ENCODE measurements at regions not wholly inside any gene's neighbourhood (a gene's known extent, or its start where the extent isn't known, plus 50 kb on each side); places are given as distances from the start of the nearest gene placed in this dataset.

DNA sequence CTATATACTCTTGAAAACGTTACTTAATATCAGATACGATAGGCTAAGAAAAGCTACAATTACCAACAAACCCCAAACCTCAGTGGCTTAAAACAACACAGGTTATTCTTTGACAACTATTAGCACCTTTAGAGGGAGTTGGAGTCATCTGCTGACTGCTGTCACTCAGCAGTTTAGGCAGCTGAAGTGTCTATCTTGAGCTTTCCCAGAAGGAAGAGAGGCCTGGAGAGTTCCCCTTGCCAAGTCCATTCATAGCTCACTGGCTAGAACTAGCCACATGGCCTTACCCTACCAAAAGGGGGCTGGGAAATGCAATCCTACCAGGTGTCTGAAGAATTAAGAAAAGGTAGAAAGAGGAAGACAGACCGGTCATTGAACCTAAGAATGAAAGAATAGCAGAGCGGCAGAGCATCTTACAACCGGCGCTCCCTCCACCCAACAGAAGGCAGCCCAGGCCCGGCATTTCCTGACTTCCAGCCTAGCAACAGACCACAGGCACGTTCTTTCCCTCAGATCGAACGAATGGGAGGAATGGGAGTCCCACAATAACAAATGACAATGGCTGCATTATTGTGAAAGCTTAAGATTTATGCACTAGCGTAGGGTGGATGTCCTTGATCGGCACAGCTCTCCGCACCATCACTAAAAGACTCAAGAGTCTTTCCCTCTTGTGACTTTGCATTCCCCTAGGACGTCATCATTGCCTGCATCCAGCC lies 211.2 kb upstream of the CTAGE1 start:
- H3K9ac ChIP-seq (ENCODE audit: low read length in 5 of 5): no peak overlapping the region
- H3K27me3 ChIP-seq (ENCODE audit: control insufficient read depth in 5 of 5, insufficient read depth in 4 of 5, low read length in 5 of 5): no peaks in the 10 kb centered on the region
- no peaks in the 10 kb centered on the region for H3K36me3 ChIP-seq (ENCODE audit: control insufficient read depth in 5 of 5, insufficient read depth in 5 of 5, low read length in 5 of 5)
- H3K4me3 ChIP-seq (ENCODE audit: low read depth in 1 of 5, low read length in 5 of 5): no peak overlapping the region
- peaks cover 0 to 13% (median 3%) of the 10 kb centered on the region in 5 donors for H3K4me1 ChIP-seq (ENCODE audit: control insufficient read depth in 5 of 5, insufficient read depth in 5 of 5, low read length in 5 of 5)
- peaks cover 0 to 3% (median 0%) of the 10 kb centered on the region in 5 donors for H3K9me3 ChIP-seq (ENCODE audit: control insufficient read depth in 5 of 5, low read length in 5 of 5)
- H3K27ac ChIP-seq (ENCODE audit: low read depth, low read length): no peak overlapping the region

DNA sequence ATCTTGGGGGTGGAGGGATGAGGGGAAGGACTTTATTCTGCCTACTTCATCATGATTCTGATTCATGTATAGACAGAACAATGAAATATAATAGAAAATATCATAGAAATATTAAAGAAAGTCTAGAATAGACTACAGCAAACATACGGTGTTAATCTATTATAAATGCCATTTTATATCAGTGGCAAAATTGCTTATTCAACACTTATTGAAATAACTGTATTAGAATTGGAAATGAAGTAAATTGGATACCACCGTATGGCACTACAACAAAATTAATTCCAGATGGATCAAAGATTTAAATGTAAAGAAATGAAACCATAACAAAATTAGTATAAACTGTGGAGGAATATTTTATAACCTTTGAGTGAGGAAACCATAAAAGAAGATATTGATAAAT lies 213.3 kb upstream of the CTAGE1 start:
- no peaks in the 10 kb centered on the region for H3K36me3 ChIP-seq (ENCODE audit: control insufficient read depth in 5 of 5, insufficient read depth in 5 of 5, low read length in 5 of 5)
- H3K4me1 ChIP-seq (ENCODE audit: control insufficient read depth in 5 of 5, insufficient read depth in 5 of 5, low read length in 5 of 5): peaks cover 0 to under 1% (median 0%) of the 10 kb centered on the region in 5 donors
- no peak overlapping the region for H3K9ac ChIP-seq (ENCODE audit: low read length in 5 of 5)
- no peak overlapping the region for H3K4me3 ChIP-seq (ENCODE audit: low read depth in 1 of 5, low read length in 5 of 5)
- H3K27me3 ChIP-seq (ENCODE audit: control insufficient read depth in 5 of 5, insufficient read depth in 4 of 5, low read length in 5 of 5): no peaks in the 10 kb centered on the region
- H3K27ac ChIP-seq (ENCODE audit: low read depth, low read length): no peak overlapping the region
- peaks cover 0 to 3% (median 0%) of the 10 kb centered on the region in 5 donors for H3K9me3 ChIP-seq (ENCODE audit: control insufficient read depth in 5 of 5, low read length in 5 of 5)

DNA sequence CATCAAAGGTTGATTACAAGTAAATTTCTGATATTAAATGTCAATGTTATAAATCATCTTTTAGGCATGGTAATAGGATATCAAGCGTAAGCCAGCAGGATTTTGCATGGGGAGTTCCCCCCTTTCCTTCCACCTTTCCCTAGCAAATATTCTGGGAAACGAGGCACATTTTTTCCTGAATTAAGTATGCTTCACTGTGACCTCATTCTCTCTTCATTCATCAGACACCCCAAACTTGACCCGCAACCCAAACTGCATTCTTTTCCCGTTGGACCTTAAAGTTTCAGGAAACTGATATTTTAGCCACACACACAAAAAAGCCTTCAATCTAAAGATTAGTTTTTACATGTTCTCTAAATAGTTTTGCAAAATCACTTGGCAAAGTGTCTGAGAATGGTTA lies 214.5 kb upstream of the CTAGE1 start:
- no peaks in the 10 kb centered on the region for H3K27me3 ChIP-seq (ENCODE audit: control insufficient read depth in 5 of 5, insufficient read depth in 4 of 5, low read length in 5 of 5)
- no peaks in the 10 kb centered on the region for H3K36me3 ChIP-seq (ENCODE audit: control insufficient read depth in 5 of 5, insufficient read depth in 5 of 5, low read length in 5 of 5)
- peaks cover 0 to 3% (median 0%) of the 10 kb centered on the region in 5 donors for H3K9me3 ChIP-seq (ENCODE audit: control insufficient read depth in 5 of 5, low read length in 5 of 5)
- H3K4me3 ChIP-seq (ENCODE audit: low read depth in 1 of 5, low read length in 5 of 5): no peak overlapping the region
- H3K4me1 ChIP-seq (ENCODE audit: control insufficient read depth in 5 of 5, insufficient read depth in 5 of 5, low read length in 5 of 5): no peaks in the 10 kb centered on the region
- H3K27ac ChIP-seq (ENCODE audit: low read depth, low read length): no peak overlapping the region
- no peak overlapping the region for H3K9ac ChIP-seq (ENCODE audit: low read length in 5 of 5)

DNA sequence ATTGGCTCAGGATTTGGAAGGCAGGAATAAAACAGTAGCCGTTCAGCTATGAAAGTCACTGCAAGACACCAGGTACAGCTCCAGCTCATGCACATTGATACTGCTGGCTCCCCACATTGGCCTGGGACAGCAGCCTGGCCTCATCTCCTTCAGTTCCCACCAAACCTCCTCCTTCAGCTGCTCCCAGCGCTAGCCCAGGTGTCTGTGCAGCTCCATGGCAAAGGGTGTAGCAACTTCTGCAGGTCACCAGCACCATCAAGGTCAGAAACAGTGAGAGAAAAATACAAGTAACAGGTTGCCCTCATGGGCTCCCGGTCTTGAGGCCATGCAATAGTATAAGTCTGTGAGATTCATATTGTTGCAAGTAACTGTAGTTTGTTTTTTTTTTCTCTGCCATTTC lies 216.7 kb upstream of the CTAGE1 start:
- no peak overlapping the region for H3K27ac ChIP-seq (ENCODE audit: low read depth, low read length)
- no peak overlapping the region for H3K4me3 ChIP-seq (ENCODE audit: low read depth in 1 of 5, low read length in 5 of 5)

DNA sequence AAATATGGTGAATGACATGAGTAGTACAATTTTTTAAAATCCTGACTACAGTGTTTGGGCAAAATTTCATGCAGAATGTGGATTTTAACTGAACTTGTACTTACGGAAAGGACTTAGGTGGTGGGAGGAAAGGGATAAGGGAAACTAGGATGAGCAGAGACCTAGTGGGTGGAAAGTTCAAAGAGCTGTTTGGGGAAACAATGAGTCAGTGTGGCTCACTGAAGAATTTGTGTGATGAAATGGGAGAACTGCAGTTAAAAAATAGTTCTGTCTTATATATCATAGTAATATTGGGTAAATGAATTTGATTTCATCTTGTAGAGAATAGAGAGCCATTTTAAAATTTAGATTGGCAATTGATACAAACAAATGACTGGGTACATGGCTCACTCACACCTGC lies 220.1 kb upstream of the CTAGE1 start:
- H3K27me3 ChIP-seq (ENCODE audit: control insufficient read depth in 5 of 5, insufficient read depth in 4 of 5, low read length in 5 of 5): no peaks in the 10 kb centered on the region
- no peaks in the 10 kb centered on the region for H3K9me3 ChIP-seq (ENCODE audit: control insufficient read depth in 5 of 5, low read length in 5 of 5)
- H3K9ac ChIP-seq (ENCODE audit: low read length in 5 of 5): no peak overlapping the region
- no peak overlapping the region for H3K4me3 ChIP-seq (ENCODE audit: low read depth in 1 of 5, low read length in 5 of 5)
- H3K4me1 ChIP-seq (ENCODE audit: control insufficient read depth in 5 of 5, insufficient read depth in 5 of 5, low read length in 5 of 5): peaks cover 0 to 4% (median 0%) of the 10 kb centered on the region in 5 donors
- H3K27ac ChIP-seq (ENCODE audit: low read depth, low read length): no peak overlapping the region
- H3K36me3 ChIP-seq (ENCODE audit: control insufficient read depth in 5 of 5, insufficient read depth in 5 of 5, low read length in 5 of 5): no peaks in the 10 kb centered on the region

More for the DNA sequence above, 216.7 kb upstream of the CTAGE1 start:
- H3K4me1 ChIP-seq (ENCODE audit: control insufficient read depth in 5 of 5, insufficient read depth in 5 of 5, low read length in 5 of 5): no peaks in the 10 kb centered on the region
- no peaks in the 10 kb centered on the region for H3K27me3 ChIP-seq (ENCODE audit: control insufficient read depth in 5 of 5, insufficient read depth in 4 of 5, low read length in 5 of 5)
- H3K9me3 ChIP-seq (ENCODE audit: control insufficient read depth in 5 of 5, low read length in 5 of 5): peaks cover 0 to 3% (median 0%) of the 10 kb centered on the region in 5 donors
- no peak overlapping the region for H3K9ac ChIP-seq (ENCODE audit: low read length in 5 of 5)
- H3K36me3 ChIP-seq (ENCODE audit: control insufficient read depth in 5 of 5, insufficient read depth in 5 of 5, low read length in 5 of 5): no peaks in the 10 kb centered on the region

DNA sequence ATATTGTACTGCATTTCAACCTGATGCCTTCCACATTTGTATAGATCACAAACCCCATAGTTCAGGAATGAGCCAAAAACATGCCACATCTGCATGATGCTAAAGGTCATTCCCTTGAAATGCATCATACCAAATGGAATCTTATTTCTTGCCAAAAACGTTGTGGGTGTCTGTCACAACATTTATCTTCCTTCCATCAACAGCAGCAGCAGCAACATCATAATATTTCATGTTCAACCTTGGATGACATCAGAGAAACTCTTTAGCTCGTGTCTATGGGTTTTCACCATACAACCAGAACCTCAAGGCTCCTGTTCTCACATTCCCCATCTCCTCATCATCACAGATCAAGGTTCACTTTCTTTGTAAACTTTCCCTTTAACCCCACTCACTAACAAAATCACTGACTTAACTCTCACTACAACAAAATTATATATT lies 221.3 kb upstream of the CTAGE1 start:
- H3K9me3 ChIP-seq (ENCODE audit: control insufficient read depth in 5 of 5, low read length in 5 of 5): no peaks in the 10 kb centered on the region
- H3K9ac ChIP-seq (ENCODE audit: low read length in 5 of 5): no peak overlapping the region
- H3K36me3 ChIP-seq (ENCODE audit: control insufficient read depth in 5 of 5, insufficient read depth in 5 of 5, low read length in 5 of 5): no peaks in the 10 kb centered on the region
- no peak overlapping the region for H3K4me3 ChIP-seq (ENCODE audit: low read depth in 1 of 5, low read length in 5 of 5)
- peaks cover 0 to 4% (median 0%) of the 10 kb centered on the region in 5 donors for H3K4me1 ChIP-seq (ENCODE audit: control insufficient read depth in 5 of 5, insufficient read depth in 5 of 5, low read length in 5 of 5)
- H3K27ac ChIP-seq (ENCODE audit: low read depth, low read length): no peak overlapping the region
- no peaks in the 10 kb centered on the region for H3K27me3 ChIP-seq (ENCODE audit: control insufficient read depth in 5 of 5, insufficient read depth in 4 of 5, low read length in 5 of 5)

DNA sequence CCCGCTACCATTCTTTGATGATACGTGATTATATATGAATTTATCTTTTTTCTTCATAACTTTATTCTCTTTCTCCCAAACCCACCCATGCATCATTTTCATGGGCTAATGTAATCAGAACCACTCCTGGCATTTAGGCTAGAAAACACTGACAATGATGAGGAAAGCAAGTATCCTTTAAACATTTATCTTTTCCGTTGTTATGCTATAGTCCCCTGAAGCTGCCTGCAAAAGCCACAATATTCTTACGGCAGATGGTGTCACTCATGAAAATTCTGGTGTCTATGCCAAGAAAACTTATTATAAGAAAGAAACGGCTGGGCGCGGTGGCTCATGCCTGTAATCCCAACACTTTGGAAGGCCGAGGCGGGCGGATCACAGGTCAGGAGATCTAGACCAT lies 221.8 kb upstream of the CTAGE1 start:
- Histone ChIP-seq H3K36me3 (ENCODE audit: control insufficient read depth in 5 of 5, insufficient read depth in 5 of 5, low read length in 5 of 5) (no peaks in the 10 kb centered on the region), H3K9ac (ENCODE audit: low read length in 5 of 5) (no peak overlapping the region)

DNA sequence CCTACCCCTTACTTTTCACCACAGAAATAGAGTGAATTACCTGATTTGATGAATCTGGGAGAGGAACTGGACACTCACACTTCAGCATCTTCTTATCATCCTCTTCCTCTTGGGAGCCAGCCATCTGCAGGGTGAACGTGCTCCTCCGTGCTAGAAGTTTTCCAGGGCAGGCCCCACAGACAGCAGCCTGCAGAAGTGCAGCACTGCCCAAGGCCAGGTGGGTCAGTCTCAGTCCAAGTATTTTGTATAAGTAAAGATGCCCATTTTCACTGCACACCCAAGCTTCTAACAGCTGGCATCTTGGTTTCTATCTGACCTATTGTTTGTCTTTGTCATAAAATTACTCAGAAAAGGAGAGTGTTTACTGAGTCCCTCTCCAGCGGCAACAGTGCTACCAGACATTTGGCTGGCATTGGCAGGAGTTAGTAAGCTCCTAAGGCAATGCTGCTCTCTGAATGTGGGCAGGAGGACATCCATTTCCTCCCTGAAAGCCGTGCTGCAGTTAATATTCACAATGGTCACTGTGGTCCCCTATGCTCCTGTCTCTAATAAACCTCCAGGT lies 222.6 kb upstream of the CTAGE1 start:
- Histone ChIP-seq H3K27ac (ENCODE audit: low read depth, low read length) (no peak overlapping the region), H3K4me1 (ENCODE audit: control insufficient read depth in 5 of 5, insufficient read depth in 5 of 5, low read length in 5 of 5) (peaks cover 0 to 4% (median 0%) of the 10 kb centered on the region in 5 donors), H3K9me3 (ENCODE audit: control insufficient read depth in 5 of 5, low read length in 5 of 5) (no peaks in the 10 kb centered on the region), H3K36me3 (ENCODE audit: control insufficient read depth in 5 of 5, insufficient read depth in 5 of 5, low read length in 5 of 5) (no peaks in the 10 kb centered on the region), H3K4me3 (ENCODE audit: low read depth in 1 of 5, low read length in 5 of 5) (no peak overlapping the region), H3K9ac (ENCODE audit: low read length in 5 of 5) (no peak overlapping the region), H3K27me3 (ENCODE audit: control insufficient read depth in 5 of 5, insufficient read depth in 4 of 5, low read length in 5 of 5) (no peaks in the 10 kb centered on the region)

More for the DNA sequence above, 221.8 kb upstream of the CTAGE1 start:
- no peak overlapping the region for H3K27ac ChIP-seq (ENCODE audit: low read depth, low read length)
- no peak overlapping the region for H3K4me3 ChIP-seq (ENCODE audit: low read depth in 1 of 5, low read length in 5 of 5)
- H3K27me3 ChIP-seq (ENCODE audit: control insufficient read depth in 5 of 5, insufficient read depth in 4 of 5, low read length in 5 of 5): no peaks in the 10 kb centered on the region
- H3K9me3 ChIP-seq (ENCODE audit: control insufficient read depth in 5 of 5, low read length in 5 of 5): no peaks in the 10 kb centered on the region
- peaks cover 0 to 4% (median 0%) of the 10 kb centered on the region in 5 donors for H3K4me1 ChIP-seq (ENCODE audit: control insufficient read depth in 5 of 5, insufficient read depth in 5 of 5, low read length in 5 of 5)

DNA sequence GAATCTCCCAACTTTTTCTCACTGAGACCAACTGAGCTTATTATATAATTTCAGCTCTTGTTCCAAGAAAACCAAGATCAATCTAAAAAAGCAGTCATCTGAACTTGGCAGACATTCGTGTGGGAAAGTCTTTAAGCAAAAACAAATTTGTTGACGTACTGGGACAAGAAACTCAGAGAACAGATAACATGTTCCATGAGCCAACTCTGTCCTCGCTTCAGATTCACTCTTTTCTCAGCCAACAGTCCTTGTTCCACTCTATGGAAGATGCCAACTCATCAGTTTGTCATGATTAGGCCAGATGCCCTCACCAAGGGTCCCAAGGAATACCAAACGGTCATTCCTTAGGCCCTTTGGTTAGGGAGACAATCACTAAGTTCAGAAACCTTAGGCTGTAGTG lies 224.2 kb upstream of the CTAGE1 start:
- Histone ChIP-seq H3K36me3 (ENCODE audit: control insufficient read depth in 5 of 5, insufficient read depth in 5 of 5, low read length in 5 of 5) (no peaks in the 10 kb centered on the region), H3K4me1 (ENCODE audit: control insufficient read depth in 5 of 5, insufficient read depth in 5 of 5, low read length in 5 of 5) (peaks cover 0 to 4% (median 0%) of the 10 kb centered on the region in 5 donors), H3K27ac (ENCODE audit: low read depth, low read length) (no peak overlapping the region), H3K4me3 (ENCODE audit: low read depth in 1 of 5, low read length in 5 of 5) (no peak overlapping the region), H3K9me3 (ENCODE audit: control insufficient read depth in 5 of 5, low read length in 5 of 5) (no peaks in the 10 kb centered on the region), H3K9ac (ENCODE audit: low read length in 5 of 5) (no peak overlapping the region), H3K27me3 (ENCODE audit: control insufficient read depth in 5 of 5, insufficient read depth in 4 of 5, low read length in 5 of 5) (no peaks in the 10 kb centered on the region)

DNA sequence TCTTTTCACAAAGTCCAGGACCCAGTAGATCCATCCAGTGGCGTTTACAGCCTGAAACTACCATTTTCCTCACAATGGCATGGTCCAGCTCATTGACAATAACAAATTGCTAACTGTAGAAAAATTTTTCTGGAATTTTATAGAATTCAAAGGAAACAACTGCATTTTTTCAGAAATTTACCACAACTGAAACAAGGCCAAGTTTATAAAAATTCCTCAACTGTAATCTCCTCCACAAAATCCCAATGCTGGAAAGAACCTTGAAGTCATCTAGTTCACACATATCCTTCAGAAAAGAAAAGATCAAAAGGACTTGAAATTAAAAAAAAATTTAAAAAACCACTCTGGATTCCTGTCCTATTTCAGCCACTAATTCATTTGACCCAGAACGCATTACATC lies 226.0 kb upstream of the CTAGE1 start:
- H3K9me3 ChIP-seq (ENCODE audit: control insufficient read depth in 5 of 5, low read length in 5 of 5): no peaks in the 10 kb centered on the region
- no peak overlapping the region for H3K4me3 ChIP-seq (ENCODE audit: low read depth in 1 of 5, low read length in 5 of 5)
- no peaks in the 10 kb centered on the region for H3K27me3 ChIP-seq (ENCODE audit: control insufficient read depth in 5 of 5, insufficient read depth in 4 of 5, low read length in 5 of 5)
- H3K27ac ChIP-seq (ENCODE audit: low read depth, low read length): no peak overlapping the region
- no peaks in the 10 kb centered on the region for H3K36me3 ChIP-seq (ENCODE audit: control insufficient read depth in 5 of 5, insufficient read depth in 5 of 5, low read length in 5 of 5)
- H3K9ac ChIP-seq (ENCODE audit: low read length in 5 of 5): no peak overlapping the region
- peaks cover 0 to 4% (median 0%) of the 10 kb centered on the region in 5 donors for H3K4me1 ChIP-seq (ENCODE audit: control insufficient read depth in 5 of 5, insufficient read depth in 5 of 5, low read length in 5 of 5)
